ENCODE measurements at regions not wholly inside any gene's neighbourhood (a gene's known extent, or its start where the extent isn't known, plus 50 kb on each side); places are given as distances from the start of the nearest gene placed in this dataset.

- H2AFZ ChIP-seq (ENCODE audit: low read depth, low read length), result no peak overlapping the region
- no peaks in the 10 kb centered on the region for H3K79me2 ChIP-seq (ENCODE audit: control insufficient read depth, insufficient read depth, low read length)
- no peaks in the 10 kb centered on the region for H3K9me1 ChIP-seq (ENCODE audit: control insufficient read depth, insufficient read depth, low read length)
- ChIA-PET CTCF (ENCODE audit: low intra/inter-chr PET ratio) (no interaction called here), POLR2A (no interaction called here)
- 3% methylated on average over 4 of the region's 4 CpGs for WGBS (ENCODE audit: insufficient coverage, low coverage, missing lambda C conversion rate)
- no peaks in the 10 kb centered on the region for H3K9me3 ChIP-seq (replicated peaks; ENCODE audit: control insufficient read depth, insufficient read depth, low read depth, low read length)
- H3K4me1 ChIP-seq (replicated peaks in 1 of 2; ENCODE audit: control insufficient read depth in 2 of 2, insufficient read depth in 2 of 2, low read length in 2 of 2), result no peaks in the 10 kb centered on the region
- H3K36me3 ChIP-seq (ENCODE audit: control insufficient read depth, insufficient read depth, low read length), result no peaks in the 10 kb centered on the region
- FAIRE-seq, result peak; percentile 15
- intact Hi-C loops (cut with micrococcal nuclease), result no loop called here
- no peak overlapping the region for H3K9ac ChIP-seq (ENCODE audit: insufficient read depth in 1 of 2, low read depth in 2 of 2, low read length in 2 of 2)
- H3K27me3 ChIP-seq (ENCODE audit: control insufficient read depth in 2 of 2, insufficient read depth in 2 of 2, low read length in 2 of 2), result no peaks in the 10 kb centered on the region
- ATAC-seq, result no peak
- BruUV-seq (replicated peaks), result no TSS peak
- no peak overlapping the region for H3K27ac ChIP-seq (ENCODE audit: extremely low read depth, low read depth, low read length)
- no peak for DNase-seq (ENCODE audit: extremely low read depth in 1 of 4, low spot score in 3 of 4)
- TF ChIP-seq ZNF280B (CRISPR knock-in tag; IDR thresholded peaks at IDR 0.05) (no peak), FOSL1 (tag; conservative IDR thresholded peaks at IDR 0.05) (no peak), ZNF707 (CRISPR knock-in tag; conservative IDR thresholded peaks at IDR 0.05) (no peak), PATZ1 (CRISPR knock-in tag; IDR thresholded peaks at IDR 0.05; ENCODE audit: borderline replicate concordance) (no peak), SP2 (IDR thresholded peaks at IDR 0.05; ENCODE audit: extremely low read depth, low read depth, low read length, poor library complexity, severe bottlenecking) (no peak), ID3 (CRISPR knock-in tag; IDR thresholded peaks at IDR 0.05) (no peak), ID3 (tag; IDR thresholded peaks at IDR 0.05) (no peak), NFATC3 (IDR thresholded peaks at IDR 0.05) (no peak)
- no peaks in the 10 kb centered on the region for H4K20me1 ChIP-seq (replicated peaks; ENCODE audit: control insufficient read depth, insufficient read depth, low read length)
- no peak overlapping the region for H3K4me3 ChIP-seq
- in situ Hi-C loops (cut with MboI), result no loop called here
- H3K4me2 ChIP-seq (ENCODE audit: insufficient read depth, low read length), result no peak overlapping the region
These were observed 230.3 kb upstream of the MEOX2 start for GRCh38 chr7:15916681-15917380.
